GM19351 (cell line): ENCODE measurements at regions not wholly inside any gene's neighbourhood (a gene's known extent, or its start where the extent isn't known, plus 50 kb on each side); places are given as distances from the start of the nearest gene placed in this dataset.

Experiments
- ATAC-seq: cut with Tn5 transposase; IDR thresholded peaks from one replicate; pipeline ENCODE4 v1.9.1; 2021; ENCODE audit warnings: mild to moderate bottlenecking, moderate library complexity; ENCODE audit not compliant: unreplicated experiment

GRCh38 chr6:170117111-170117972 lies 173.5 kb downstream of the DLL1 start:
- ATAC-seq = no peak

GRCh38 chr6:170116636-170117035 lies 174.2 kb downstream of the DLL1 start:
- no peak for ATAC-seq

GRCh38 chr6:170114956-170115855 lies 175.7 kb downstream of the DLL1 start:
- no peak for ATAC-seq

- ATAC-seq = no peak
Observed at GRCh38 chr6:170114187-170114945, 176.5 kb downstream of the DLL1 start.

- ATAC-seq = no peak
Observed at GRCh38 chr6:170113141-170113540, 177.7 kb downstream of the DLL1 start.

- ATAC-seq = no peak
Observed at GRCh38 chr6:170112583-170112860, 178.4 kb downstream of the DLL1 start.

GRCh38 chr6:170111816-170112582 lies 178.9 kb downstream of the DLL1 start:
- no peak for ATAC-seq

GRCh38 chr6:170111141-170111664 lies 179.7 kb downstream of the DLL1 start:
- ATAC-seq = no peak

- ATAC-seq = no peak
Observed at GRCh38 chr6:170110201-170111140, 180.4 kb downstream of the DLL1 start.

GRCh38 chr6:170108890-170109587 lies 181.8 kb downstream of the DLL1 start:
- ATAC-seq = no peak

- ATAC-seq = no peak
Observed at GRCh38 chr6:170108456-170108855, 182.4 kb downstream of the DLL1 start.

- ATAC-seq = no peak
Observed at GRCh38 chr6:170107606-170108222, 183.2 kb downstream of the DLL1 start.

GRCh38 chr6:170106906-170107525 lies 183.9 kb downstream of the DLL1 start:
- no peak for ATAC-seq

- no peak for ATAC-seq
Observed at GRCh38 chr6:170102582-170103481, 188.0 kb downstream of the DLL1 start.

GRCh38 chr6:170102038-170102437 lies 188.8 kb downstream of the DLL1 start:
- ATAC-seq = no peak

GRCh38 chr6:170101281-170102035 lies 189.4 kb downstream of the DLL1 start:
- ATAC-seq = no peak
